ENCODE measurements at regions not wholly inside any gene's neighbourhood (a gene's known extent, or its start where the extent isn't known, plus 50 kb on each side); places are given as distances from the start of the nearest gene placed in this dataset.

DNA sequence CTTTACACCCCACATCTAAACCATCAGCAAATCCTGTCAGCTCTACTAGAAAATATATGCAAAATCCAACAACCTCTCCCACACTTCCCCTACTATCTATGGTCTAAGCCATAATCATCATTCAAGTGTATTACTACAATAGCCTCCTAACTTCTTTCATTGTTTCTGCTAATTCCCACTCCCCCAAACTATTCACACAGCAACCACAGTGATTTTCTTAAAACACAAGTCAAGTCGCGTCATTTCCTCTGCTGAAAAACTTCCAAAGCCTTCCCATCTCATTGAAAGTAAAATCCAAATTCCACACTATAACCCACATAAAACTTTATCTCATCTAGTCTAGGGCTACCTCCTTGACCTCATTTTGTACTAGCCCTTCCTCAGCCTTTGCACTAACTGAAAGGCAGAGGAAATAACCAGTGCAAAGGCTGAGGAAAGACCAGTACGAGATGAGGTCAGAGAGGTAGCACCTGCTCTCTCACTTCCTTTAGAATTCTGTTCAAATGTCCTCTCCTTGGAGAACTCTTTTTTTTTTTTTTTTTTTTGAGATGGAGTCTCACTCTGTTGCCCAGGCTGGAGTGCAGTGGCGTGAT is 65.5 kb upstream of the MDM1 start:
- no peak for TF ChIP-seq POLR2A (IDR thresholded peaks at IDR 0.05)
- TF ChIP-seq, protein P1, sequence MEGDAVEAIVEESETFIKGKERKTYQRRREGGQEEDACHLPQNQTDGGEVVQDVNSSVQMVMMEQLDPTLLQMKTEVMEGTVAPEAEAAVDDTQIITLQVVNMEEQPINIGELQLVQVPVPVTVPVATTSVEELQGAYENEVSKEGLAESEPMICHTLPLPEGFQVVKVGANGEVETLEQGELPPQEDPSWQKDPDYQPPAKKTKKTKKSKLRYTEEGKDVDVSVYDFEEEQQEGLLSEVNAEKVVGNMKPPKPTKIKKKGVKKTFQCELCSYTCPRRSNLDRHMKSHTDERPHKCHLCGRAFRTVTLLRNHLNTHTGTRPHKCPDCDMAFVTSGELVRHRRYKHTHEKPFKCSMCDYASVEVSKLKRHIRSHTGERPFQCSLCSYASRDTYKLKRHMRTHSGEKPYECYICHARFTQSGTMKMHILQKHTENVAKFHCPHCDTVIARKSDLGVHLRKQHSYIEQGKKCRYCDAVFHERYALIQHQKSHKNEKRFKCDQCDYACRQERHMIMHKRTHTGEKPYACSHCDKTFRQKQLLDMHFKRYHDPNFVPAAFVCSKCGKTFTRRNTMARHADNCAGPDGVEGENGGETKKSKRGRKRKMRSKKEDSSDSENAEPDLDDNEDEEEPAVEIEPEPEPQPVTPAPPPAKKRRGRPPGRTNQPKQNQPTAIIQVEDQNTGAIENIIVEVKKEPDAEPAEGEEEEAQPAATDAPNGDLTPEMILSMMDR (IDR thresholded peaks at IDR 0.05) = no peak
